Epithelial cell of proximal tubule (primary cell): ENCODE measurements at regions not wholly inside any gene's neighbourhood (a gene's known extent, or its start where the extent isn't known, plus 50 kb on each side); places are given as distances from the start of the nearest gene placed in this dataset.

Source experiments
- DNase-seq: peaks from one replicate; pipeline ENCODE4 v3.0.0-alpha.2; 2011; ENCODE audit warnings: low read depth
- H3K4me3 ChIP-seq: 2 replicates; pipeline ENCODE4 v1.5.1; 2011; ENCODE audit warnings: low read depth, mild to moderate bottlenecking, low read length
- TF ChIP-seq, protein P1 (sequence below): conservative IDR thresholded peaks from 2 replicates; pipeline ENCODE4 v1.5.1; 2012; ENCODE audit warnings: low read depth, mild to moderate bottlenecking, low read length

DNA sequence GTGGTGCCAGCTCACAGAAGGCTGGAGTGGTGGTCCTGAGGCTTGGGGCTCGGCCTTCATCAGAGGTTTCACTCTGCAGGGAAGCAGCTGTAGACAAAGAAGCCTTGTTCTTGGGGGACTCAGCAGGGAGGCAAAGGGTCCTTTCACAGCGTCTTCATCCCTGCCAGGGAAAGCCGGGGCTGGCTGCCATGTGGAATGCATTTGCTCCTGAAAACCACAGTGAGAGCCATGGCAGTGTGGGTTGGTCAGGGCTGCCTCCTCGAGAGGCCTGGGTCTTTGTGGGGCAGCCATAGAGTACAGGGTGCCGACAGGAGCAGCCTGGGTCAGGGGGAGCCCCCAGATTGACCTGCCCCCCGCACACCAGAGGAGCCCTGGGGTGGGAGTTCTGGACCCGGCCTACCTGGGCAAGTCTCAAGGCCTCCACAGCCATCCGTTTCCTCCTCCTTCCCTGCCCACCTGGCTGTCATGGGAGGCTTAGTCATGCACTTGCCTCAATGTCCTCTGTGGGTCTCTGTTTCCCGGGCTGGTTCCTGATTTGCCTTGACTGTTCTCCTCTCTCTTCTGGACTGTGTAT, 144.0 kb downstream of the CDC5L start:
- TF ChIP-seq, protein P1, sequence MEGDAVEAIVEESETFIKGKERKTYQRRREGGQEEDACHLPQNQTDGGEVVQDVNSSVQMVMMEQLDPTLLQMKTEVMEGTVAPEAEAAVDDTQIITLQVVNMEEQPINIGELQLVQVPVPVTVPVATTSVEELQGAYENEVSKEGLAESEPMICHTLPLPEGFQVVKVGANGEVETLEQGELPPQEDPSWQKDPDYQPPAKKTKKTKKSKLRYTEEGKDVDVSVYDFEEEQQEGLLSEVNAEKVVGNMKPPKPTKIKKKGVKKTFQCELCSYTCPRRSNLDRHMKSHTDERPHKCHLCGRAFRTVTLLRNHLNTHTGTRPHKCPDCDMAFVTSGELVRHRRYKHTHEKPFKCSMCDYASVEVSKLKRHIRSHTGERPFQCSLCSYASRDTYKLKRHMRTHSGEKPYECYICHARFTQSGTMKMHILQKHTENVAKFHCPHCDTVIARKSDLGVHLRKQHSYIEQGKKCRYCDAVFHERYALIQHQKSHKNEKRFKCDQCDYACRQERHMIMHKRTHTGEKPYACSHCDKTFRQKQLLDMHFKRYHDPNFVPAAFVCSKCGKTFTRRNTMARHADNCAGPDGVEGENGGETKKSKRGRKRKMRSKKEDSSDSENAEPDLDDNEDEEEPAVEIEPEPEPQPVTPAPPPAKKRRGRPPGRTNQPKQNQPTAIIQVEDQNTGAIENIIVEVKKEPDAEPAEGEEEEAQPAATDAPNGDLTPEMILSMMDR = no peak

DNA sequence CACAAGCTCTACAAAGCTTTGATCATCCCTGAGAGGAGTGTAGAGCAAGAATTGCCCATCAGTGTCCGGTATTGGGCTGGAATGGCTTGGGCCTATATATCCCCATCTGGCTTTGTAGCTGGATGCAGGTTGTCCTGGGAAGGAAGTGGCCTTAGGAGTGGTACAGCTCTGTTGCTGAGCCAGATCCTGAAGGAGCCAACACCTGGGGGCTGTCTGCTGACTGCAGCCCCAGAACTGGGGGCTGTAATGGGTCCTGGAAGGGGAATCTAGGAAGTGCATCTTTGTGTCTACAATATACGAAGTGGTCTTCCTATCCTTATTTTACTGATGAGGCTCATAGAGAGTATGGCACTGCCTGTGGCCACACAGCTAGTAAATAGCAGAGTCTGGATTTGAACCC, 145.9 kb downstream of the CDC5L start:
- H3K4me3 ChIP-seq = no peak overlapping the region
- TF ChIP-seq, protein P1 = no peak
- DNase-seq = no peak

More for the DNA sequence above, 144.0 kb downstream of the CDC5L start:
- DNase-seq = no peak
- H3K4me3 ChIP-seq = no peak overlapping the region

DNA sequence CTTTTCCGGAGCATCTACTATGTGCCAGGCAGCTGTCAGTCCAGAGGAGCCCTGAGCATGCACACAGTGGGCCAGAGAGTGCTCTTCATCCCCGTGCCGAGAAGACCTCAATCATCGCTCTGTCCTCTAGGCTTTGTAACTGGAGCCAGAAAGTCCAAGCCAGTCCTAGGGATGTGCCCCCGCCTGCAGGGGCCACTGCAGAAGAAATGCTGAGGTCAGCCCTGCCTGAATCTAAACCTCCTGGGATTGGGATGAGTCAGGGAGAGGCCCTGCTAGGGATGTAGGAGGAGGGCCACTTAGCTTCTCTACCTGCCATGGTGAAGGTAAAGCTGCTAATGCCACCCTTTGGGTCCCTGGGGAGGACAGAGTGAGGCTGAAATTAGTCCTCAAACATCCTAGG, 146.8 kb downstream of the CDC5L start:
- TF ChIP-seq, protein P1 = no peak
- no peak for DNase-seq
- H3K4me3 ChIP-seq = no peak overlapping the region

DNA sequence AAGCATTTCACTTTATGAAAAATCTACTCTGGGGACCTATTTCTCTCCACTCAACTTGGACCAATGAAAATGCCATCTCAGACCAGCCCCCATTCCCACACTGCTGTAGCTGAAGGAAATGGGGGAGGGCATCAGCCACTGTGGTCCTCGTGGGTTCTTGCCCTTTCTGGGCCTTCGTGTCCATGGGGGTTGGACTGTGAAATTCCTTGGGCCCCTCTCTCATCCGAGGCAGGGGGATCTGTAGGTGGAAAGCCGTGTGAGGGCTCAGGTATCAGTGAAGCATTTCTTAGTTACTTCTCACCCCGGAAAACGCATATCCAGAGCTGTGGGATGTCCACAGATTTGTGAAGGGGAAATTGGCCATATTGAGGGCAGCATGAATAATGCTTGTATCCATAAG, 147.9 kb downstream of the CDC5L start:
- TF ChIP-seq, protein P1 = no peak
- H3K4me3 ChIP-seq = no peak overlapping the region
- no peak for DNase-seq

DNA sequence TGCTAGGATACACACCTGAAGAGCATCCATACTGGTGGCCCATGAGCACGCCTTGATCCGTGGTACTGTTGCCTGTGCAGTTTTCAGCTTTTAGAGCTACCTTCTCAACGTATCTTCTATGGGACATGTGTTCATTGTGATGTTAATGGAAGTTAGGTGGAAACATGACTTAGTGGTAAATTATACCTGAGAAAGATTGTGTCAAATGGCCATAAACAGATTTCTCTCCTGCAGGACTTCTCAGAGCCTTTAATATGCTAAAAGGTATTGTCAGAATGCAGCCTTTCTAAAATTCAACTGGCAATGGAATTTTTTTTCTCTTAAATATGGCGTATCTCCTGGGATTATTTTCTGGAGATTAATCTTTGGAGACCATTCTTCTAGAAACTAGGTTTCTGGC, 148.5 kb downstream of the CDC5L start:
- no peak overlapping the region for H3K4me3 ChIP-seq
- TF ChIP-seq, protein P1 = no peak
- DNase-seq = no peak

DNA sequence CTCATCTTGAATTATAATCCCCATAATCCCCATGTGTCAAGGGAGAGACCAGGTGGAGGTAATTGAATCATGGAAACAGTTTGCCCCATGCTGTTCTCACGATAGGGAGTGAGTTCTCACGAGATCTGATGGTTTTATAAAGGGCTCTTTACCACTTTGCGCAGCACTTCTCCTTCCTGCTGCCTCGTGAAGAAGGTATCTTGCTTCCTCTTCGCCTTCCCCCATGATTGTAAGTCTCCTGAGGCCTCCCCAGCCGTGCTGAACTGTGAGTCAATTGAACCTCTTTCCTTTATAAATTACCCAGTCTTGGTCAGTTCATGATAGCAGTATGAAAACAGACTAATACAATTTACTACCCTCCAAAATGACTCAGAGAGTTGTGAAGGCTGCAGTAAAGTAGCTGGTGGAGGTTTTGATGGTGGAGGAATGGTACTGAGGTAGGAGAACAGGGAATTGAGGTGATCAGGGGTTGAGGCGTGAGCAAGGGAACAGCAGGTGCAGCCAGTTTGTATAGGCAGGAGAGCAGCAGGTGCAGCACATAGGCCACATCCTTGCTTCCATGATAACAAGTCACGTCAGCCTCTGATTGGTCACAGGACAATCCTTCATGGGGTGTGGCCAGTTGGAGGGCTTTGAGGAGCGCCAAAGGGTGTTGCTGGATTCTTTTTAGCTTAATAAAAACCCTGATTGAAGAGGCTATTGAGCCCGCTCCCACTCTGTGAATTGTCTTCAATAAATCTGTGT, 150.0 kb downstream of the CDC5L start:
- no peak for DNase-seq

More for the DNA sequence above, 150.0 kb downstream of the CDC5L start:
- no peak overlapping the region for H3K4me3 ChIP-seq
- TF ChIP-seq, protein P1 = no peak
